ENCODE measurements at regions not wholly inside any gene's neighbourhood (a gene's known extent, or its start where the extent isn't known, plus 50 kb on each side); places are given as distances from the start of the nearest gene placed in this dataset.

DNA sequence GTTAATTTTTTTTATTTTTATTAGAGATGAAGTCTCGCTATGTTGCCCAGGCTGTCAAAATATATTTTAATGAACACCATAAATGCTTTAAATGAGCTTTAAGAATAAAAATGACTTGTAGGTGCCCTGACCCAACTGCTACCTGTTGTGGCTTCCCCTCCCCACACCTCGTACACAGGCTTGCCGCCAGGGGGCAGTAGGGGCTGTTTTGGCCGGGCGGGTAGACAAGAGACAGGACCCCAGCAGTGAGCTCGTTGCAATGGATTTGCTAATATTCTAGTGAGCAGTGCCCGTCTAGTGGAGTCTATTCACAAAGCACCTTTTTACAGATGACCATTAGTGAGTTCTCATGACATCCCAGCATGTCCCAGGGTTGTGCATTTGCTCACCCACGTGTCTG is 418.1 kb downstream of the OCA2 start:
- WGBS, 10 experiments, result 5 to 100% (median 65%) methylated on average over 1 to 6 of the region's 8 CpGs; no CpG with 5 or more reads in 3 of the 10 experiments
- H3K4me3 ChIP-seq, result no peak overlapping the region
- peak in 1 of 8 experiments; percentile 31 for ATAC-seq (replicated peaks in 6 of 8)
- peaks cover 7 to 12% of the 10 kb centered on the region in 2 donors for H3K4me1 ChIP-seq (replicated peaks in 1 of 2)
- in situ Hi-C loops (cut with MboI; ENCODE audit: low pct_unique_long_range_greater_than_20kb in 2 of 9, low sequenced_read_pairs in 9 of 9, unreplicated experiment in 9 of 9), result no loop called here
- no peak overlapping the region for H3K27ac ChIP-seq

DNA sequence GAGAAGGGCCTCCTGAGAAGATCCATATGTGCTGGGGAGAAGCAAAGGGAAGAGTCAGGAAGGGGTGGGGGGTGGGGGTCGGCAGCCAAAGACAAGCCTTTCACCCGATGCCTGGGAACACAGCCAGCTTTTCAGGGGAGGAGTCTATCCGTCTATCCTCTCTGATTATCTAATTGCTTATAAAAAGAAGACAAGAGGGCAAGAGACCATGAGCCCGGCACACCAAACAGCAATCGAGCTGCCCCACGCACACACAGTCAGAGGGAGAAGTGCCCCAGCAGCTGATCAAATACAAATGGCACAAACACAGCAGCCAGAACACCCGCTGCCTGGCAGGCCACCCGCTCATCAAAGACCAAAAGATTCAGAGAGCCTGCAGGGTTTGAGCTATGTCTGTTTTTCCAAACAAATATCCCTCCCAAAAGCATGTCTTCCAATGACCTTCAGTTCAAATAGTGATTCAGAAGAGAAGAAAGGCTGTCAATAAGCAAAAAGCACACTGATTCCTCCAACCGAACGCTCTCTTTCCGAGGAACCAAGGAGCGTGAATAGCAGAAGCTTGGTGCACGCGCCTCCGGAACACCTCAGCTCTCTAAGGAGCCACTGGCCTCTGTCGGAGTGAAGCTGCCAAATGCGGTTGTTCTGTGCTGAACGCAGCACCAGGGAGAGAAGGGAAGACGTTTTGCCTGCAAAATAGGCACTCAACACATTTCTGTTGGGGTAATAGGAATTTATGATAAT is 419.2 kb downstream of the OCA2 start:
- Histone ChIP-seq H3K27ac (no peak overlapping the region), H3K4me1 (replicated peaks in 1 of 2) (peaks cover 4 to 7% of the 10 kb centered on the region in 2 donors), H3K4me3 (no peak overlapping the region)
- in situ Hi-C loops (cut with MboI; ENCODE audit: low pct_unique_long_range_greater_than_20kb in 2 of 9, low sequenced_read_pairs in 9 of 9, unreplicated experiment in 9 of 9), result no loop called here
- peak in 5 of 8 experiments; percentile 88 to 92 (median 90) for ATAC-seq (replicated peaks in 6 of 8)
- 10 to 95% (median 16%) methylated on average over 1 to 13 of the region's 19 CpGs; no CpG with 5 or more reads in 2 of the 10 experiments for WGBS, 10 experiments

DNA sequence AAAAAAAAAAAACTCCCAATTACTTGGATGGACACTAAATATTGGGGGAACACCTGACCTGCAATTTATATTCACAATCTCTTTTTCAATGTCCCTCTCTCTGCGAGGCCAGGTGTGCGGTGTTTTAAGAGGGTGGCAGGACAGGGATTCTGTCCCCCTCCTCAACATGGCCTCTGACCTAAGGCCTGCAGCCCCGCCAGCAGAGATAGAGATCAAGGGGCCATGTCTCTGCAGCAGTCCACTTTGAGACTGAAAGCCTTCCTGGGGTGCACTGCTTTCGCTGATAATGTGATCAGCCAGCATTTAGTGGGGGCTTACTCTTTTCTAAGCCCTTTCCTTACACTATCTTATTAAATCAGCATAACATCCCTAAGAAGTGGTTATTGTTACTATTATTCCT is 419.9 kb downstream of the OCA2 start:
- H3K4me1 ChIP-seq (replicated peaks in 1 of 2), result peaks cover 4 to 7% of the 10 kb centered on the region in 2 donors
- H3K27ac ChIP-seq, result no peak overlapping the region
- in situ Hi-C loops (cut with MboI; ENCODE audit: low pct_unique_long_range_greater_than_20kb in 2 of 9, low sequenced_read_pairs in 9 of 9, unreplicated experiment in 9 of 9), result no loop called here
- H3K4me3 ChIP-seq, result no peak overlapping the region
- ATAC-seq (replicated peaks in 6 of 8), result no peak
- 40 to 92% (median 60%) methylated on average over 1 to 3 of the region's 4 CpGs; no CpG with 5 or more reads in 3 of the 10 experiments for WGBS, 10 experiments

DNA sequence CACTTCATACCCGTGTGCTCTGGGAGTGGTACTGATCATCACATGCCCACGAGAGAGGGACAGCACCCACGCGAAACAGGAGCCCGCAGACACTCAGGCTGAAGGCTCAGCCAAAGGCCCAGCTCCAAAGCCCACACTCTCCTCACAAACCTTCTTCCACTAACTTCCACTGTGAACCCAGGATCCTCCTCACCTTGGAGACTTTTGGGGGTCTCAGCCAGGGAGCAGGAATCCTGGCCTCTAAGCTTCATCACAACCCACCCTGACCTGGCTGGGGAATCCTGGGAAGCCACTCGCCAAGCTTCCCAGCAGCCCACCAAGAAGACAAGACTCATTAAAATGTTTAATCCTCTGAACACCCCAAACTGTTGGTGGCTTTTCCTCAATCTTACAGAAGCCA is 421.2 kb downstream of the OCA2 start:
- Histone ChIP-seq H3K4me1 (replicated peaks in 1 of 2) (peaks cover 4 to 7% of the 10 kb centered on the region in 2 donors), H3K27ac (no peak overlapping the region), H3K4me3 (no peak overlapping the region)
- no peak for ATAC-seq (replicated peaks in 6 of 8)
- in situ Hi-C loops (cut with MboI; ENCODE audit: low pct_unique_long_range_greater_than_20kb in 2 of 9, low sequenced_read_pairs in 9 of 9, unreplicated experiment in 9 of 9), result no loop called here
- WGBS, 10 experiments, result 59 to 100% (median 100%) methylated on average over 1 to 3 of the region's 6 CpGs; no CpG with 5 or more reads in 6 of the 10 experiments

DNA sequence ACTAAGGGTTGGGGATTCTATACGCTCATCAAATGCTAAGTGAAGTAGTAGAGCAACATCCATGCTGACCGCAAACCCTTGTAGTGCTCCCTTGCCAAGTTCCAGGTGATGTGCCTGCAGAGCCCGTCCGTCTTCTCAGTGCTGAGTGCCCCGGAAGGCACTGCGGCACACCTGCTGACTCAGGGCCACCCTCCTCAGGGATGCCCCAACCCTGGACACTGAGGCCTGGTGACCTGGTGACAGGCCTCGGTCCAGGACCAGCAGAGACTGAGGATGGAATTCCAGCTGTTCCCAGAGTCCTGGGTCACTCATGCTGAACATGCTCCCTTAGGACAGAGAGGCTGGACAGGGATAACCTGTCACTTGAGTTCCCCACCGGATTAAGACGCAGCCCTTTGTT is 422.5 kb downstream of the OCA2 start:
- WGBS, 10 experiments, result 40 to 90% (median 83%) methylated on average over 1 to 3 of the region's 9 CpGs; no CpG with 5 or more reads in 5 of the 10 experiments
- in situ Hi-C loops (cut with MboI; ENCODE audit: low pct_unique_long_range_greater_than_20kb in 2 of 9, low sequenced_read_pairs in 9 of 9, unreplicated experiment in 9 of 9), result no loop called here
- Histone ChIP-seq H3K4me1 (replicated peaks in 1 of 2) (peaks cover 9 to 18% of the 10 kb centered on the region in 2 donors), H3K4me3 (no peak overlapping the region), H3K27ac (no peak overlapping the region)
- ATAC-seq (replicated peaks in 6 of 8), result no peak

DNA sequence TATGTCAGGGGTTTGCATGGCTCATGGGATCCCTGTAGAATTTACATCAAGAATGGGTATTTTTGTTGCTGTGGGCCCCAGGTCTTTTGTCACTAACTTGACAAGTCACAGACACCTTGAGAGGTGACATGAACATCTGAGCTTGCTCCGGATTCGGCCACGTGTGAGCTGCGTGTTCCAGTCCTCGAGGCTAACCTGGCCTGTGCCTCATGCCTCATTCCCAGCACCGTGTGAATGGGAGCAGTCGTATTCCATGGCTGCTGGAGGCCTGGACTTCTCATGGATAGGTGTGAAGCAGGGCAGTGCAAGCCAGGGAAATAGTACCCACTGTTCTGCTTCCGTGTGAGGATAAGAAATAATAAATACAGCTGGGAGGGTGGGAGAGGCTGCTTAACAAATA is 423.5 kb downstream of the OCA2 start:
- Histone ChIP-seq H3K4me1 (replicated peaks in 1 of 2) (peaks cover 11 to 20% of the 10 kb centered on the region in 2 donors), H3K27ac (no peak overlapping the region), H3K4me3 (no peak overlapping the region)
- 10 to 97% (median 87%) methylated on average over 2 to 8 of the region's 8 CpGs; no CpG with 5 or more reads in 3 of the 10 experiments for WGBS, 10 experiments
- ATAC-seq (replicated peaks in 6 of 8), result no peak
- in situ Hi-C loops (cut with MboI; ENCODE audit: low pct_unique_long_range_greater_than_20kb in 2 of 9, low sequenced_read_pairs in 9 of 9, unreplicated experiment in 9 of 9), result no loop called here

DNA sequence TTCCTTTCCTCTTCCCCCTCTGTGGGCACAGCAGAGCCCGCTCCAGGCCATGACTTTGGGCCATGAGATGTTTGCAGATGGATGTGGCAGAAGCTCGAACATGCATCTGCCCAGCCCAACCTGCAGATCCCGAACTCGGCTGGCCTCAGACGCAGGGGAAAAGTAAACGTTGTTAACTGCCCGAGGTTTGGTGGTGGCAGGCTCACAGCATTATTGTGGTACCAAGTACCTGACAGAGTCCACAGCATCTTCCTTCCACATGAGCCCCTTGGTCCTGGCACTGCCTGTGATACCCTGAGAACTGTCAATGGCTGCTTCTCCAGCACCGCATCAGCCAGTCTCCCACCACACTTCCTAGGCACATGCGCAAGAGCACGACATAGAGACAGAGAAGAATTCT is 424.3 kb downstream of the OCA2 start:
- Histone ChIP-seq H3K4me1 (replicated peaks in 1 of 2) (peaks cover 14 to 17% of the 10 kb centered on the region in 2 donors), H3K4me3 (no peak overlapping the region), H3K27ac (no peak overlapping the region)
- no peak for ATAC-seq (replicated peaks in 6 of 8)
- in situ Hi-C loops (cut with MboI; ENCODE audit: low pct_unique_long_range_greater_than_20kb in 2 of 9, low sequenced_read_pairs in 9 of 9, unreplicated experiment in 9 of 9), result no loop called here
- 17 to 92% (median 53%) methylated on average over 2 to 8 of the region's 10 CpGs; no CpG with 5 or more reads in 4 of the 10 experiments for WGBS, 10 experiments

DNA sequence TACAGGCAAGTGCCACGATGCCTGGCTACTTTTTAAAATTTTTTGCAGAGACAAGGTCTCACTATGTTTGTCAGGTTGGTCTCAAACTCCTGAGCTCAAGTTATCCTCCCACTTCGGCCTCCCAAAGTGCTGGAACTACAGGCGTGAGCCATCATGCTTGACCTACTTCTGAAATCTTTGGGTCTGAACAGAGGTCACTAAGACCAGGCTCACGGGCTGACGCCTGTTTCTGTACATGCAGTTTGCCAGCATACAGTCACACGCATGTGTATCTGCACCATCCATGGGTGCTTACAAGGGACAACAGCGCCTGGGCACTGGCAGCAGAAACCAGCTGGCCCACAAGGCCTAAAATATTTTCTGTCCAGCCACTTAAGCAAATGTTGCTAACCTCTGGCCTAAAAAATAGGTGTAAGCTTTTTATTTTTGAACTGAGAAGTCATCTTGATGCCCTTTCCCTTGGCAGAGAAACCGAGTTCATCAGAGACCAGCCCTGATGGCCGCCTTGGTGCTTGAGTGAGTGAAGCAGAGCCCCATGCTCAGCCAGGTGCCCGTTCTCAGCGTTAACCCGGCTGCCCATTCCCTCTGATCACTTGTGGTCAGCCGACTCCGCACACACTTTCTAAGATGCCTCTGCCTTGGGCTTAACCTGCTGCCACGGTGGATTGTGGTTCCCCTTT is 425.2 kb downstream of the OCA2 start:
- peaks cover 12 to 13% of the 10 kb centered on the region in 2 donors for H3K4me1 ChIP-seq (replicated peaks in 1 of 2)
- no peak for ATAC-seq (replicated peaks in 6 of 8)
- WGBS, 10 experiments, result 49 to 96% (median 91%) methylated on average over 3 to 11 of the region's 15 CpGs; no CpG with 5 or more reads in 1 of the 10 experiments
- in situ Hi-C loops (cut with MboI; ENCODE audit: low pct_unique_long_range_greater_than_20kb in 2 of 9, low sequenced_read_pairs in 9 of 9, unreplicated experiment in 9 of 9), result no loop called here
- no peak overlapping the region for H3K4me3 ChIP-seq
- H3K27ac ChIP-seq, result no peak overlapping the region

DNA sequence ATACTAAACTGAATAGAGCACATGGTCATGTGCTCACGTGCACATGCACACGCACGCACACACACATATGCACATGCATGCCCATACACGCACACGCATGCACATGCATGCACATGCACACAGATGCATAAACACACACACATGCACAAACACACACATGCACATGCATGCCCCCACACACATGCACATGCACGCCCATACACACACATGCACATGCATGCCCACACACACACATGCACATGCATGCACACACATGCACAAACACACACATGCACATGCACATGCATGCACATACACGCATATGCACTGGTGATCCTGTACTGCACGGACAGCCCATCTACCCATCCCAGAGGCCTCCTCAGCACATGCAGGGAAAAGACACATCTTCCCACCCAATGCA is 426.6 kb downstream of the OCA2 start:
- WGBS, 10 experiments, result 17 to 100% (median 84%) methylated on average over 1 to 4 of the region's 8 CpGs; no CpG with 5 or more reads in 4 of the 10 experiments

DNA sequence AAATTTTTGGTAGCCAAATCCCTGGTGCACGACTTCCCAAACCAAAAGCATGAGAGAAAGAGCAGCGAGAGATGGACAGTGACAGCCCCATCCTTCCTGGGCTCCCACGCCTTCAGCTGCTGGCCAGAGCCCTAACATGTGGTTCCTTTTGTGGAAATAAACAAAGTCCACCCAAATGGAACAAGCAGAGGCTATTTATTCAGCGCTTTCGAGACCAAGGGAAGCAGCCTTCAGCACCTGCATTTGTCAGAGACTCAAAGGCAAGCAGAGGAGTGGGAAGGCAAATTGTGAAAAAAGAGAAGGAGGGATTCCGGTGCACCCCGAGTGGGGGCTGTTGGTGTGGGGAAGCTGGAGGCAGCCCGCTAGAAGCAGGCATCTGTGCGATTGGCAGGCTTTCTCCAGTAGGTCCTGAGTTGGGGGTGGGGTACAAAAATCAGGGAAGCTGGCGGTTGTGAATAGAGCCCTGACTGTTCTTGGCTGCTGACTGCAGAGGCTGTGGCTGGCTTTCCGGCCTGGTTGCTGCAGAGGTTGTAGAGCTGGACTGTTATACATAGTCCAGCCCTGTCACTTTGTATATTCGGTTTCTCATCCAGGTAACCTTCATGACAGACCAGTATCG is 427.2 kb downstream of the OCA2 start:
- no peak overlapping the region for H3K4me3 ChIP-seq
- in situ Hi-C loops (cut with MboI; ENCODE audit: low pct_unique_long_range_greater_than_20kb in 2 of 9, low sequenced_read_pairs in 9 of 9, unreplicated experiment in 9 of 9), result no loop called here
- ATAC-seq (replicated peaks in 6 of 8), result peak in 5 of 8 experiments; percentile 44 to 71 (median 53)

More for the DNA sequence above, 426.6 kb downstream of the OCA2 start:
- H3K4me1 ChIP-seq (replicated peaks in 1 of 2), result peaks cover 12 to 13% of the 10 kb centered on the region in 2 donors
- no peak overlapping the region for H3K4me3 ChIP-seq
- no peak for ATAC-seq (replicated peaks in 6 of 8)
- no peak overlapping the region for H3K27ac ChIP-seq
- in situ Hi-C loops (cut with MboI; ENCODE audit: low pct_unique_long_range_greater_than_20kb in 2 of 9, low sequenced_read_pairs in 9 of 9, unreplicated experiment in 9 of 9), result no loop called here

DNA sequence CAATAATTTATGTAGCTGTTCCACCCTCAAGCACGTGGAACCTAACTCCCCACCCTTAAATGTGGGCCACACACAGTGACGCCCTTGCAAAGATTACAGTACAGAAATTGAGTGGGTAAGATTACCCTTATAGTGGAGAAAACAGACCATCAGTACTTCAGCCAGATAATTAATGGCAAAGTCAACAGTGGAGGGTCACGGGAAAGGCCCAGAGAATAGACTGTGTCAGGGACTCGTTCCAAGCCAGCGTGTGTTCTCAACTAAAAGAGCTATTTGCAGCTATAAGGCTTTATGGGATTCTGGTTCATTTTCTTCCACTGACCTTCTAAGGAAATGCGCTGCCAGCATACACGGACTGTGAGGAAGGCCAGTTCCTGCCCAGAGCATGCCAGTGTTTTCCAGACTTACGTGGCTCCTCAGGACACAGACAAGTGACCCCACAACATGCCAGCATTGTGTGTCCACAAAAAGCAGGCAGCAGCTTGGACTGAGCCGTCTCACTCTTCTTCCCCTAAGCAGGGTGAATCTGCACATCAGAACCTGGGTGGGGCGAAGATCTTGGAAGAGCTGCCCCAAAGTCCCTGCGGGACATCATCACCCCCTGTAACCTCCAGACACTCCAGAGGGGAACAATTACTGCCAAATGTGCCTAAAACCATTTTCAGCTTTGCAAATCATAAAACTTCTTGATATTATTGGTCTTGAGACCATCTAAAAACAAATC is 428.5 kb downstream of the OCA2 start:
- ATAC-seq (replicated peaks in 6 of 8), result peak in 4 of 8 experiments; percentile 58 to 88 (median 68)
- 0 to 80% (median 40%) methylated on average over 1 to 9 of the region's 11 CpGs; no CpG with 5 or more reads in 1 of the 10 experiments for WGBS, 10 experiments
- Histone ChIP-seq H3K4me3 (no peak overlapping the region), H3K27ac (no peak overlapping the region), H3K4me1 (replicated peaks in 1 of 2) (peaks cover 12 to 13% of the 10 kb centered on the region in 2 donors)
- in situ Hi-C loops (cut with MboI; ENCODE audit: low pct_unique_long_range_greater_than_20kb in 2 of 9, low sequenced_read_pairs in 9 of 9, unreplicated experiment in 9 of 9), result no loop called here

More for the DNA sequence above, 427.2 kb downstream of the OCA2 start:
- Histone ChIP-seq H3K4me1 (replicated peaks in 1 of 2) (peaks cover 12 to 13% of the 10 kb centered on the region in 2 donors), H3K27ac (no peak overlapping the region)
- WGBS, 10 experiments, result 6 to 83% (median 40%) methylated on average over 1 to 12 of the region's 13 CpGs; no CpG with 5 or more reads in 1 of the 10 experiments

DNA sequence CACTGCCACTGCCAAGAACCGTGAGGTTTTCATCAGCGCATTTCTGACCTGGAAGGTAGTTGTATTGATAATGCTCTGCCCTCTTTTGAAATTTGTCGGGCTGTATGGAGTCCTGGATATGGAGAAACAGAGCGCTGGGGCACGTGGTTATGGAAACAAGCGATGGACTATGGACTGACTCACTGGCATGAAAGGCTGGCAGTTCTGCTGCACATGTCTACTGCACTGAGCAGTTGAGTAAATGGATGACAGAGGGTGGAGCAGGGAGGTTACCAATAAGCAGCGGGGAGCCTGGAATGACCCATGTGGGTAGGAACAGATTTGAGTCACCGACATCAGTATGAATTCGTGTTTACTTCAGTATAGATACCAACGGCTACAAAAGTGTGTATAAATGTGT is 429.5 kb downstream of the OCA2 start:
- Histone ChIP-seq H3K4me1 (replicated peaks in 1 of 2) (peaks cover 12 to 13% of the 10 kb centered on the region in 2 donors), H3K4me3 (no peak overlapping the region), H3K27ac (no peak overlapping the region)
- 40 to 95% (median 82%) methylated on average over 1 to 8 of the region's 10 CpGs for WGBS, 10 experiments
- ATAC-seq (replicated peaks in 6 of 8), result peak in 1 of 8 experiments; percentile 51
- in situ Hi-C loops (cut with MboI; ENCODE audit: low pct_unique_long_range_greater_than_20kb in 2 of 9, low sequenced_read_pairs in 9 of 9, unreplicated experiment in 9 of 9), result no loop called here
